GM23338 (cell line): ENCODE measurements at regions not wholly inside any gene's neighbourhood (a gene's known extent, or its start where the extent isn't known, plus 50 kb on each side); places are given as distances from the start of the nearest gene placed in this dataset.

Experiments used
- ATAC-seq: fragments of 200-7000 bp; cut with Tn5 transposase; 3 replicates; pipeline ENCODE4 v1.9.1; 2020
- DNase-seq: peaks from one replicate; pipeline ENCODE4 v3.0.0-alpha.2; 2015; ENCODE audit warnings: low spot score
- H2AFZ ChIP-seq: fragments of 200-600 bp; sonication (generic); 2 replicates; pipeline ENCODE4 v1.8.0; 2016; ENCODE audit warnings: antibody characterized with exemption, mild to moderate bottlenecking, moderate library complexity
- H3F3A ChIP-seq: fragments of 200-600 bp; sonication (generic); replicated peaks from 2 replicates; pipeline ENCODE4 v1.8.0; 2017; ENCODE audit warnings: antibody characterized with exemption, mixed run types, low read depth
- H3K27ac ChIP-seq: fragments of 200-600 bp; sonication (generic); 2 replicates; pipeline ENCODE4 v1.6.1; 2016; ENCODE audit warnings: low read depth
- H3K27me3 ChIP-seq: fragments of 200-600 bp; sonication (generic); 2 replicates; pipeline ENCODE4 v1.8.0; 2016; ENCODE audit warnings: mild to moderate bottlenecking, mixed run types, moderate library complexity; ENCODE audit not compliant: insufficient read depth
- H3K36me3 ChIP-seq: fragments of 200-600 bp; sonication (generic); 2 replicates; pipeline ENCODE4 v1.8.0; 2016; ENCODE audit warnings: mild to moderate bottlenecking; ENCODE audit not compliant: insufficient read depth
- H3K4me1 ChIP-seq: fragments of 200-600 bp; sonication (generic); 2 replicates; pipeline ENCODE4 v1.8.0; 2016; ENCODE audit warnings: mild to moderate bottlenecking, moderate library complexity; ENCODE audit not compliant: insufficient read depth
- H3K4me2 ChIP-seq: fragments of 200-600 bp; sonication (generic); 2 replicates; pipeline ENCODE4 v1.7.1; 2017; ENCODE audit warnings: mixed run types
- H3K4me3 ChIP-seq: fragments of 200-600 bp; sonication (generic); 2 replicates; pipeline ENCODE4 v1.6.1; 2016; ENCODE audit warnings: mixed run types
- H3K79me2 ChIP-seq: fragments of 200-600 bp; sonication (generic); replicated peaks from 2 replicates; pipeline ENCODE4 v1.8.0; 2017; ENCODE audit warnings: mild to moderate bottlenecking; ENCODE audit not compliant: insufficient read depth
- H3K9me2 ChIP-seq: fragments of 200-600 bp; sonication (generic); 2 replicates; pipeline ENCODE4 v1.8.0; 2017; ENCODE audit not compliant: insufficient read depth
- H4K20me1 ChIP-seq: fragments of 200-600 bp; sonication (generic); replicated peaks from 2 replicates; pipeline ENCODE4 v1.8.0; 2017; ENCODE audit warnings: mild to moderate bottlenecking; ENCODE audit not compliant: insufficient read depth
- H3K27ac Mint-ChIP-seq: 2 replicates; pipeline ENCODE4 v1.8.0; 2020; ENCODE audit warnings: inconsistent platforms, mild to moderate bottlenecking, moderate library complexity, mixed read lengths
- H3K27me3 Mint-ChIP-seq: 3 replicates; pipeline ENCODE4 v1.8.0; 2022; ENCODE audit warnings: low read depth, mild to moderate bottlenecking, moderate library complexity, mixed read lengths, inconsistent platforms; ENCODE audit not compliant: insufficient read depth, poor library complexity
- H3K36me3 Mint-ChIP-seq: 3 replicates; pipeline ENCODE4 v1.8.0; 2021; ENCODE audit warnings: low read depth, mild to moderate bottlenecking, inconsistent platforms, moderate library complexity, mixed read lengths
- H3K4me1 Mint-ChIP-seq: 3 replicates; pipeline ENCODE4 v1.8.0; 2020; ENCODE audit warnings: mild to moderate bottlenecking, inconsistent platforms, mixed read lengths
- H3K4me3 Mint-ChIP-seq: 3 replicates; pipeline ENCODE4 v1.8.0; 2021; ENCODE audit warnings: moderate library complexity, mild to moderate bottlenecking, inconsistent platforms, mixed read lengths
- H3K9me3 Mint-ChIP-seq: 3 replicates; pipeline ENCODE4 v1.8.0; 2020; ENCODE audit warnings: moderate library complexity, mild to moderate bottlenecking, inconsistent platforms, mixed read lengths
- CREB1 ChIP-seq: fragments of 250-450 bp; sonication (Bioruptor Pico); IDR thresholded peaks from 2 replicates; pipeline ENCODE4 v1.5.0; 2020; ENCODE audit warnings: low read depth, mild to moderate bottlenecking, moderate library complexity
- EZH2phosphoT487 ChIP-seq: fragments of 200-600 bp; sonication (generic); IDR thresholded peaks from one replicate; pipeline ENCODE4 v1.8.1; 2018; ENCODE audit warnings: antibody characterized with exemption; ENCODE audit not compliant: unreplicated experiment
- JUNB ChIP-seq: IDR thresholded peaks from one replicate; pipeline ENCODE4 v1.6.1; 2016; ENCODE audit warnings: antibody characterized with exemption; ENCODE audit not compliant: unreplicated experiment
- NANOG ChIP-seq: IDR thresholded peaks from 2 replicates; pipeline ENCODE4 v1.6.1; 2016; ENCODE audit warnings: antibody characterized with exemption, borderline replicate concordance
- POLR2AphosphoS5 ChIP-seq: IDR thresholded peaks from 2 replicates; pipeline ENCODE4 v1.6.1; 2016; ENCODE audit warnings: antibody characterized with exemption, low read depth
- STAT1 ChIP-seq: IDR thresholded peaks from one replicate; pipeline ENCODE4 v1.6.1; 2016; ENCODE audit warnings: antibody characterized with exemption; ENCODE audit not compliant: unreplicated experiment
- ZNF114 ChIP-seq: fragments of 250-450 bp; sonication (Bioruptor Pico); IDR thresholded peaks from 2 replicates; pipeline ENCODE4 v1.5.0; 2020; ENCODE audit warnings: mild to moderate bottlenecking, moderate library complexity
- TF ChIP-seq, protein P1 (sequence below): fragments of 250-450 bp; sonication (Bioruptor Pico); IDR thresholded peaks from 2 replicates; pipeline ENCODE4 v1.5.0; 2020; ENCODE audit warnings: mild to moderate bottlenecking, moderate library complexity
- TF ChIP-seq, protein P2 (sequence below), 2 experiments: fragments of 200-600 bp in 1 of 2; sonication (generic) in 1 of 2; conservative IDR thresholded peaks; 2 replicates each; pipeline versions ENCODE4 v1.5.1 to v1.6.1; 2016 to 2017; ENCODE audit warnings: antibody characterized with exemption in 2 of 2, low read depth in 2 of 2, mild to moderate bottlenecking in 2 of 2, moderate library complexity in 1 of 2

GRCh38 chr11:122513997-122514396 is 141.5 kb upstream of the UBASH3B start (continued):
- TF ChIP-seq, protein P1, sequence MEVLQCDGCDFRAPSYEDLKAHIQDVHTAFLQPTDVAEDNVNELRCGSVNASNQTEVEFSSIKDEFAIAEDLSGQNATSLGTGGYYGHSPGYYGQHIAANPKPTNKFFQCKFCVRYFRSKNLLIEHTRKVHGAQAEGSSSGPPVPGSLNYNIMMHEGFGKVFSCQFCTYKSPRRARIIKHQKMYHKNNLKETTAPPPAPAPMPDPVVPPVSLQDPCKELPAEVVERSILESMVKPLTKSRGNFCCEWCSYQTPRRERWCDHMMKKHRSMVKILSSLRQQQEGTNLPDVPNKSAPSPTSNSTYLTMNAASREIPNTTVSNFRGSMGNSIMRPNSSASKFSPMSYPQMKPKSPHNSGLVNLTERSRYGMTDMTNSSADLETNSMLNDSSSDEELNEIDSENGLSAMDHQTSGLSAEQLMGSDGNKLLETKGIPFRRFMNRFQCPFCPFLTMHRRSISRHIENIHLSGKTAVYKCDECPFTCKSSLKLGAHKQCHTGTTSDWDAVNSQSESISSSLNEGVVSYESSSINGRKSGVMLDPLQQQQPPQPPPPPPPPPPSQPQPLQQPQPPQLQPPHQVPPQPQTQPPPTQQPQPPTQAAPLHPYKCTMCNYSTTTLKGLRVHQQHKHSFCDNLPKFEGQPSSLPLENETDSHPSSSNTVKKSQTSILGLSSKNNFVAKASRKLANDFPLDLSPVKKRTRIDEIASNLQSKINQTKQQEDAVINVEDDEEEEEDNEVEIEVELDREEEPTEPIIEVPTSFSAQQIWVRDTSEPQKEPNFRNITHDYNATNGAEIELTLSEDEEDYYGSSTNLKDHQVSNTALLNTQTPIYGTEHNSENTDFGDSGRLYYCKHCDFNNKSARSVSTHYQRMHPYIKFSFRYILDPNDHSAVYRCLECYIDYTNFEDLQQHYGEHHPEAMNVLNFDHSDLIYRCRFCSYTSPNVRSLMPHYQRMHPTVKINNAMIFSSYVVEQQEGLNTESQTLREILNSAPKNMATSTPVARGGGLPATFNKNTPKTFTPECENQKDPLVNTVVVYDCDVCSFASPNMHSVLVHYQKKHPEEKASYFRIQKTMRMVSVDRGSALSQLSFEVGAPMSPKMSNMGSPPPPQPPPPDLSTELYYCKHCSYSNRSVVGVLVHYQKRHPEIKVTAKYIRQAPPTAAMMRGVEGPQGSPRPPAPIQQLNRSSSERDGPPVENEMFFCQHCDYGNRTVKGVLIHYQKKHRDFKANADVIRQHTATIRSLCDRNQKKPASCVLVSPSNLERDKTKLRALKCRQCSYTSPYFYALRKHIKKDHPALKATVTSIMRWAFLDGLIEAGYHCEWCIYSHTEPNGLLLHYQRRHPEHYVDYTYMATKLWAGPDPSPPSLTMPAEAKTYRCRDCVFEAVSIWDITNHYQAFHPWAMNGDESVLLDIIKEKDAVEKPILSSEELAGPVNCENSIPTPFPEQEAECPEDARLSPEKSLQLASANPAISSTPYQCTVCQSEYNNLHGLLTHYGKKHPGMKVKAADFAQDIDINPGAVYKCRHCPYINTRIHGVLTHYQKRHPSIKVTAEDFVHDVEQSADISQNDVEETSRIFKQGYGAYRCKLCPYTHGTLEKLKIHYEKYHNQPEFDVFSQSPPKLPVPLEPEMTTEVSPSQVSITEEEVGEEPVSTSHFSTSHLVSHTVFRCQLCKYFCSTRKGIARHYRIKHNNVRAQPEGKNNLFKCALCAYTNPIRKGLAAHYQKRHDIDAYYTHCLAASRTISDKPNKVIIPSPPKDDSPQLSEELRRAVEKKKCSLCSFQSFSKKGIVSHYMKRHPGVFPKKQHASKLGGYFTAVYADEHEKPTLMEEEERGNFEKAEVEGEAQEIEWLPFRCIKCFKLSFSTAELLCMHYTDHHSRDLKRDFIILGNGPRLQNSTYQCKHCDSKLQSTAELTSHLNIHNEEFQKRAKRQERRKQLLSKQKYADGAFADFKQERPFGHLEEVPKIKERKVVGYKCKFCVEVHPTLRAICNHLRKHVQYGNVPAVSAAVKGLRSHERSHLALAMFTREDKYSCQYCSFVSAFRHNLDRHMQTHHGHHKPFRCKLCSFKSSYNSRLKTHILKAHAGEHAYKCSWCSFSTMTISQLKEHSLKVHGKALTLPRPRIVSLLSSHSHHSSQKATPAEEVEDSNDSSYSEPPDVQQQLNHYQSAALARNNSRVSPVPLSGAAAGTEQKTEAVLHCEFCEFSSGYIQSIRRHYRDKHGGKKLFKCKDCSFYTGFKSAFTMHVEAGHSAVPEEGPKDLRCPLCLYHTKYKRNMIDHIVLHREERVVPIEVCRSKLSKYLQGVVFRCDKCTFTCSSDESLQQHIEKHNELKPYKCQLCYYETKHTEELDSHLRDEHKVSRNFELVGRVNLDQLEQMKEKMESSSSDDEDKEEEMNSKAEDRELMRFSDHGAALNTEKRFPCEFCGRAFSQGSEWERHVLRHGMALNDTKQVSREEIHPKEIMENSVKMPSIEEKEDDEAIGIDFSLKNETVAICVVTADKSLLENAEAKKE = no peak

DNA sequence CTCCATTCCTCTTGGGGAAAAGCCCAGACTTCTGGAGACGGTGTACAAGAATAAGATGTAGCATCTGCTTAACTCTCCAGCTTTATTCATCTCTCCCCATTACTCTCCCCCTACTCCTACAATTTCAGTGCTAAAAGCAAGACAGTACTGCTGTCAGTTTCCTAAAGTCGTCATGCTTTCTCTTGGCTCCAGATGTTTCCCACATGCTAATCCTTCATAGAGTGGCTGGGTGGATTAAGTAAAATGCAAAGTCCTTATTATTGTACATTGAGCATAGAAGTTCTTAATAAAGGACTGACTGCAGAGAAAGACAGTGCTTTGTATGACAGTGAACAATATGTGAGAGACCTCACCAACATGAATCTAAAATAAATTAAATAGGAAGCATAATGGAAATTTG is 142.2 kb upstream of the UBASH3B start:
- Histone ChIP-seq H3K79me2 (no peaks in the 10 kb centered on the region), H3K36me3 (no peaks in the 10 kb centered on the region), H3F3A (no peaks in the 10 kb centered on the region), H3K9me2 (no peaks in the 10 kb centered on the region), H3K27ac (no peak overlapping the region), H3K4me1 (no peaks in the 10 kb centered on the region), H3K4me2 (no peak overlapping the region), H3K4me3 (no peak overlapping the region), H4K20me1 (no peaks in the 10 kb centered on the region), H3K27me3 (no peaks in the 10 kb centered on the region), H2AFZ (no peak overlapping the region)
- H3K4me1 Mint-ChIP-seq = no peaks in the 10 kb centered on the region
- ATAC-seq = no peak
- H3K9me3 Mint-ChIP-seq = no peaks in the 10 kb centered on the region
- no peak overlapping the region for H3K27ac Mint-ChIP-seq
- no peaks in the 10 kb centered on the region for H3K27me3 Mint-ChIP-seq
- H3K36me3 Mint-ChIP-seq = no peaks in the 10 kb centered on the region
- no peak for TF ChIP-seq EZH2phosphoT487
- no peak for TF ChIP-seq CREB1 (CRISPR knock-in tag)
- TF ChIP-seq NANOG = no peak
- TF ChIP-seq POLR2AphosphoS5 = no peak
- TF ChIP-seq ZNF114 (CRISPR knock-in tag) = no peak
- TF ChIP-seq STAT1 = no peak
- TF ChIP-seq JUNB = no peak
- TF ChIP-seq, protein P2, sequence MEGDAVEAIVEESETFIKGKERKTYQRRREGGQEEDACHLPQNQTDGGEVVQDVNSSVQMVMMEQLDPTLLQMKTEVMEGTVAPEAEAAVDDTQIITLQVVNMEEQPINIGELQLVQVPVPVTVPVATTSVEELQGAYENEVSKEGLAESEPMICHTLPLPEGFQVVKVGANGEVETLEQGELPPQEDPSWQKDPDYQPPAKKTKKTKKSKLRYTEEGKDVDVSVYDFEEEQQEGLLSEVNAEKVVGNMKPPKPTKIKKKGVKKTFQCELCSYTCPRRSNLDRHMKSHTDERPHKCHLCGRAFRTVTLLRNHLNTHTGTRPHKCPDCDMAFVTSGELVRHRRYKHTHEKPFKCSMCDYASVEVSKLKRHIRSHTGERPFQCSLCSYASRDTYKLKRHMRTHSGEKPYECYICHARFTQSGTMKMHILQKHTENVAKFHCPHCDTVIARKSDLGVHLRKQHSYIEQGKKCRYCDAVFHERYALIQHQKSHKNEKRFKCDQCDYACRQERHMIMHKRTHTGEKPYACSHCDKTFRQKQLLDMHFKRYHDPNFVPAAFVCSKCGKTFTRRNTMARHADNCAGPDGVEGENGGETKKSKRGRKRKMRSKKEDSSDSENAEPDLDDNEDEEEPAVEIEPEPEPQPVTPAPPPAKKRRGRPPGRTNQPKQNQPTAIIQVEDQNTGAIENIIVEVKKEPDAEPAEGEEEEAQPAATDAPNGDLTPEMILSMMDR (conservative IDR thresholded peaks at IDR 0.05; ENCODE audit: low read depth in 2 of 2) = no peak
- H3K4me3 Mint-ChIP-seq = no peak overlapping the region
- DNase-seq = no peak
